HEK293 (cell line): ENCODE measurements at regions not wholly inside any gene's neighbourhood (a gene's known extent, or its start where the extent isn't known, plus 50 kb on each side); places are given as distances from the start of the nearest gene placed in this dataset.

Experiments
- CTCF ChIA-PET: fragments of 350-600 bp; formaldehyde crosslinking; extraction: SDS; loops from one replicate; lab custom pipeline; 2021; ENCODE audit warnings: antibody characterized with exemption; lab: Yijun Ruan, JAX
- POLR2A ChIA-PET: fragments of 300-600 bp; formaldehyde crosslinking; extraction: SDS; loops from one replicate; lab custom pipeline; 2020; ENCODE audit warnings: antibody characterized with exemption, inconsistent platforms; lab: Yijun Ruan, JAX
- H3K27ac ChIP-seq: fragments of 200-500 bp; sonication (Bioruptor generic); 2 replicates; pipeline ENCODE4 v1.5.1; 2014; ENCODE audit warnings: low read depth, low read length, control low read depth, inconsistent platforms; ENCODE audit errors: extremely low read depth
- H3K36me3 ChIP-seq, 2 experiments: fragments of 200-500 bp in 1 of 2; sonication (Bioruptor generic) in 1 of 2; 1 replicate in 1 of 2; 2 replicates in 1 of 2; pipeline ENCODE4 v1.5.1; 2014 to 2017; ENCODE audit warnings: inconsistent platforms in 2 of 2, low read length in 2 of 2; ENCODE audit not compliant: control insufficient read depth in 2 of 2, insufficient read depth in 1 of 2
- H3K4me1 ChIP-seq: fragments of 200-500 bp; sonication (Bioruptor generic); 2 replicates; pipeline ENCODE4 v1.5.1; 2014; ENCODE audit warnings: mild to moderate bottlenecking, low read length, inconsistent platforms; ENCODE audit not compliant: control insufficient read depth, insufficient read depth
- H3K4me3 ChIP-seq: 2 replicates; pipeline ENCODE4 v1.5.1; 2011; ENCODE audit warnings: low read depth, mild to moderate bottlenecking, control low read depth, low read length, moderate library complexity
- H3K9me3 ChIP-seq: fragments of 200-500 bp; sonication (Bioruptor generic); 2 replicates; pipeline ENCODE4 v1.5.1; 2014; ENCODE audit warnings: low read depth, low read length, inconsistent platforms; ENCODE audit not compliant: control insufficient read depth, insufficient read depth
- BCL11A ChIP-seq: fragments of 450-650 bp; formaldehyde crosslinking; IDR thresholded peaks from 2 replicates; pipeline ENCODE4 v1.5.1; 2016; ENCODE audit warnings: low read depth, missing biosample characterization, missing genetic modification characterization
- RBAK ChIP-seq: fragments of 450-650 bp; formaldehyde crosslinking; IDR thresholded peaks from 2 replicates; pipeline ENCODE4 v1.5.1; 2016; ENCODE audit warnings: missing biosample characterization, missing genetic modification characterization
- REST ChIP-seq: fragments of 450-650 bp; formaldehyde crosslinking; IDR thresholded peaks from 2 replicates; pipeline ENCODE4 v1.5.1; 2016; ENCODE audit warnings: missing biosample characterization, missing genetic modification characterization
- SCRT1 ChIP-seq: fragments of 450-650 bp; formaldehyde crosslinking; IDR thresholded peaks from 2 replicates; pipeline ENCODE4 v1.5.1; 2016; ENCODE audit warnings: missing biosample characterization, missing genetic modification characterization, borderline replicate concordance
- SCRT2 ChIP-seq: fragments of 450-650 bp; formaldehyde crosslinking; IDR thresholded peaks from 2 replicates; pipeline ENCODE4 v1.5.1; 2016; ENCODE audit warnings: missing biosample characterization, missing genetic modification characterization
- ZFP37 ChIP-seq: fragments of 450-650 bp; formaldehyde crosslinking; IDR thresholded peaks from 2 replicates; pipeline ENCODE4 v1.5.1; 2016; ENCODE audit warnings: missing biosample characterization, missing genetic modification characterization
- ZNF140 ChIP-seq: fragments of 450-650 bp; formaldehyde crosslinking; IDR thresholded peaks from 2 replicates; pipeline ENCODE4 v1.5.1; 2016; ENCODE audit warnings: missing biosample characterization, missing genetic modification characterization
- ZNF2 ChIP-seq: fragments of 450-650 bp; formaldehyde crosslinking; IDR thresholded peaks from 2 replicates; pipeline ENCODE4 v1.5.1; 2016; ENCODE audit warnings: missing biosample characterization, missing genetic modification characterization
- ZNF202 ChIP-seq: fragments of 450-650 bp; formaldehyde crosslinking; IDR thresholded peaks from 2 replicates; pipeline ENCODE4 v1.5.1; 2016; ENCODE audit warnings: missing biosample characterization, missing genetic modification characterization, borderline replicate concordance
- ZNF23 ChIP-seq: fragments of 450-650 bp; formaldehyde crosslinking; IDR thresholded peaks from 2 replicates; pipeline ENCODE4 v1.5.1; 2016; ENCODE audit warnings: missing biosample characterization, missing genetic modification characterization, borderline replicate concordance
- ZNF239 ChIP-seq: fragments of 450-650 bp; formaldehyde crosslinking; IDR thresholded peaks from 2 replicates; pipeline ENCODE4 v1.5.1; 2016; ENCODE audit warnings: missing biosample characterization, missing genetic modification characterization
- ZNF248 ChIP-seq: fragments of 450-650 bp; formaldehyde crosslinking; IDR thresholded peaks from 2 replicates; pipeline ENCODE4 v1.5.1; 2017; ENCODE audit warnings: missing biosample characterization, missing genetic modification characterization
- ZNF280C ChIP-seq: fragments of 450-650 bp; formaldehyde crosslinking; IDR thresholded peaks from 2 replicates; pipeline ENCODE4 v1.5.1; 2016; ENCODE audit warnings: missing biosample characterization, missing genetic modification characterization
- ZNF341 ChIP-seq: fragments of 450-650 bp; formaldehyde crosslinking; IDR thresholded peaks from 2 replicates; pipeline ENCODE4; 2016; ENCODE audit warnings: low read depth, missing biosample characterization, missing genetic modification characterization
- ZNF362 ChIP-seq: fragments of 450-650 bp; formaldehyde crosslinking; IDR thresholded peaks from 2 replicates; pipeline ENCODE4 v1.5.1; 2016; ENCODE audit warnings: missing biosample characterization, missing genetic modification characterization
- ZNF416 ChIP-seq: fragments of 450-650 bp; formaldehyde crosslinking; IDR thresholded peaks from 2 replicates; pipeline ENCODE4 v1.5.1; 2016; ENCODE audit warnings: missing biosample characterization, missing genetic modification characterization
- ZNF473 ChIP-seq: fragments of 450-650 bp; formaldehyde crosslinking; IDR thresholded peaks from 2 replicates; pipeline ENCODE4 v1.5.1; 2017; ENCODE audit warnings: missing biosample characterization, missing genetic modification characterization
- ZNF510 ChIP-seq: fragments of 450-650 bp; formaldehyde crosslinking; IDR thresholded peaks from 2 replicates; pipeline ENCODE4 v1.5.1; 2018; ENCODE audit warnings: mild to moderate bottlenecking, missing genetic modification characterization, missing biosample characterization; ENCODE audit not compliant: insufficient replicate concordance
- ZNF548 ChIP-seq: fragments of 450-650 bp; formaldehyde crosslinking; IDR thresholded peaks from 2 replicates; pipeline ENCODE4 v1.5.1; 2016; ENCODE audit warnings: missing biosample characterization, missing genetic modification characterization
- ZNF560 ChIP-seq: fragments of 450-650 bp; formaldehyde crosslinking; IDR thresholded peaks from 2 replicates; pipeline ENCODE4 v1.5.1; 2017; ENCODE audit warnings: missing biosample characterization, missing genetic modification characterization, borderline replicate concordance
- ZNF561 ChIP-seq: fragments of 450-650 bp; IDR thresholded peaks from 2 replicates; pipeline ENCODE4 v1.5.1; 2018; ENCODE audit warnings: missing biosample characterization, missing genetic modification characterization, borderline replicate concordance
- ZNF571 ChIP-seq: fragments of 450-650 bp; formaldehyde crosslinking; IDR thresholded peaks from 2 replicates; pipeline ENCODE4 v1.5.0; 2017; ENCODE audit warnings: missing biosample characterization, missing genetic modification characterization
- ZNF585B ChIP-seq: fragments of 450-650 bp; formaldehyde crosslinking; IDR thresholded peaks from 2 replicates; pipeline ENCODE4 v1.5.1; 2016; ENCODE audit warnings: missing biosample characterization, missing genetic modification characterization
- ZNF610 ChIP-seq: fragments of 450-650 bp; formaldehyde crosslinking; IDR thresholded peaks from 2 replicates; pipeline ENCODE4 v1.5.1; 2016; ENCODE audit warnings: missing biosample characterization, missing genetic modification characterization, borderline replicate concordance
- ZNF624 ChIP-seq: fragments of 450-650 bp; formaldehyde crosslinking; IDR thresholded peaks from 2 replicates; pipeline ENCODE4 v1.5.1; 2017; ENCODE audit warnings: missing biosample characterization, missing genetic modification characterization
- ZNF658 ChIP-seq: fragments of 450-650 bp; formaldehyde crosslinking; IDR thresholded peaks from 2 replicates; pipeline ENCODE4; 2016; ENCODE audit warnings: missing biosample characterization, missing genetic modification characterization
- ZNF701 ChIP-seq: fragments of 450-650 bp; formaldehyde crosslinking; IDR thresholded peaks from 2 replicates; pipeline ENCODE4 v1.5.1; 2016; ENCODE audit warnings: missing biosample characterization, missing genetic modification characterization

- TF ChIP-seq ZNF362 (tag by site-specific recombination) (no peak), ZNF202 (tag by site-specific recombination) (no peak), ZNF416 (tag by site-specific recombination) (no peak), ZNF571 (tag by site-specific recombination) (no peak), ZNF585B (tag by site-specific recombination) (no peak), ZNF510 (tag by site-specific recombination) (no peak), ZNF341 (tag by site-specific recombination) (no peak), ZNF23 (tag by site-specific recombination) (no peak), ZNF561 (tag by site-specific recombination) (no peak)
Observed at GRCh38 chr15:91635080-91635479, 218.4 kb upstream of the SLCO3A1 start (continued).

GRCh38 chr15:91635641-91636040 lies 217.9 kb upstream of the SLCO3A1 start:
- TF ChIP-seq BCL11A (tag by site-specific recombination) (no peak), ZNF2 (no peak), ZFP37 (tag by site-specific recombination) (no peak), ZNF140 (tag by site-specific recombination) (no peak), ZNF560 (tag by site-specific recombination) (no peak), SCRT2 (no peak), ZNF548 (tag by site-specific recombination) (no peak), ZNF571 (tag by site-specific recombination) (no peak), ZNF658 (tag by site-specific recombination) (no peak)
- Histone ChIP-seq H3K36me3 (no peaks in the 10 kb centered on the region), H3K27ac (no peak overlapping the region), H3K4me1 (no peaks in the 10 kb centered on the region), H3K9me3 (no peaks in the 10 kb centered on the region; the same call in none of the 2 replicates), H3K4me3 (no peak overlapping the region)
- ChIA-PET POLR2A (no interaction called here), CTCF (interaction anchor here (0.6 to 0.7 kb wide), 2 partner anchors 71 to 203 kb away, joined by 3 read pairs; no protein-coding TSS in a partner anchor)

- POLR2A ChIA-PET: no interaction called here
- no peak overlapping the region for H3K27ac ChIP-seq
- no peak overlapping the region for H3K4me3 ChIP-seq
- CTCF ChIA-PET: no interaction called here
- H3K4me1 ChIP-seq: no peaks in the 10 kb centered on the region
- no peaks in the 10 kb centered on the region for H3K36me3 ChIP-seq
- H3K9me3 ChIP-seq: no peaks in the 10 kb centered on the region
- TF ChIP-seq ZNF624 (no peak), ZNF610 (tag by site-specific recombination) (no peak), ZNF239 (no peak), SCRT1 (tag by site-specific recombination) (no peak), ZNF701 (tag by site-specific recombination) (no peak), BCL11A (tag by site-specific recombination) (no peak), ZNF248 (tag by site-specific recombination) (no peak), RBAK (tag by site-specific recombination) (no peak), ZNF473 (tag by site-specific recombination) (no peak), REST (tag by site-specific recombination) (no peak), ZNF280C (tag by site-specific recombination) (no peak)
Observed at GRCh38 chr15:91649016-91649415, 204.5 kb upstream of the SLCO3A1 start.
